Activated CD8-positive, alpha-beta T cell treated with anti-CD3 and anti-CD28 coated beads for 36 hours (primary cell): ENCODE measurements at regions not wholly inside any gene's neighbourhood (a gene's known extent, or its start where the extent isn't known, plus 50 kb on each side); places are given as distances from the start of the nearest gene placed in this dataset.

Experiments used
- ATAC-seq: fragments of 200-7000 bp; cut with Tn5 transposase; one replicate; pipeline ENCODE4 v1.10.0; 2021; ENCODE audit warnings: mild to moderate bottlenecking, moderate library complexity
- CTCF ChIA-PET: fragments of 350-600 bp; sonication (Branson Sonifier 250); formaldehyde crosslinking; loops from one replicate; lab custom pipeline; 2021; ENCODE audit warnings: antibody characterized with exemption; lab: Charles Lee
- POLR2A ChIA-PET: fragments of 350-600 bp; sonication (Branson Sonifier 250); formaldehyde crosslinking; loops from one replicate; lab custom pipeline; 2021; ENCODE audit warnings: antibody characterized with exemption; lab: Charles Lee
- DNase-seq: peaks from one replicate; pipeline ENCODE4 v3.0.0-alpha.2; 2020
- H3K27ac Mint-ChIP-seq: one replicate; pipeline ENCODE4 v1.8.0; 2021; ENCODE audit warnings: mild to moderate bottlenecking, mixed read lengths
- H3K27me3 Mint-ChIP-seq: one replicate; pipeline ENCODE4 v1.8.0; 2021; ENCODE audit warnings: mixed read lengths
- H3K36me3 Mint-ChIP-seq: one replicate; pipeline ENCODE4 v1.8.0; 2021; ENCODE audit warnings: low read depth, mixed read lengths
- H3K4me1 Mint-ChIP-seq: one replicate; pipeline ENCODE4 v1.8.0; 2021; ENCODE audit warnings: low read depth, mixed read lengths
- H3K4me3 Mint-ChIP-seq: one replicate; pipeline ENCODE4 v1.8.0; 2021; ENCODE audit warnings: mild to moderate bottlenecking, moderate library complexity, mixed read lengths
- H3K9me3 Mint-ChIP-seq: one replicate; pipeline ENCODE4 v1.8.0; 2021; ENCODE audit warnings: mixed read lengths
- intact Hi-C: fragments of 100-400 bp; cut with micrococcal nuclease; formaldehyde crosslinking; loops from one replicate; pipeline ENCODE4 v1.10.0; 2022
- TF ChIP-seq, protein P1 (sequence below): fragments of 200-600 bp; IDR thresholded peaks from one replicate; pipeline ENCODE4 v1.8.0; 2022; ENCODE audit warnings: antibody characterized with exemption, mild to moderate bottlenecking

GRCh38 chr3:166488977-166489672 lies 651.9 kb upstream of the BCHE start:
- peaks cover 2% of the 10 kb centered on the region for H3K9me3 Mint-ChIP-seq
- ATAC-seq (no peak), DNase-seq (no peak)
- POLR2A ChIA-PET = no interaction called here
- H3K27ac Mint-ChIP-seq = no peak overlapping the region
- no peaks in the 10 kb centered on the region for H3K27me3 Mint-ChIP-seq
- no peak overlapping the region for H3K4me3 Mint-ChIP-seq
- CTCF ChIA-PET = no interaction called here
- no peaks in the 10 kb centered on the region for H3K36me3 Mint-ChIP-seq
- TF ChIP-seq, protein P1, sequence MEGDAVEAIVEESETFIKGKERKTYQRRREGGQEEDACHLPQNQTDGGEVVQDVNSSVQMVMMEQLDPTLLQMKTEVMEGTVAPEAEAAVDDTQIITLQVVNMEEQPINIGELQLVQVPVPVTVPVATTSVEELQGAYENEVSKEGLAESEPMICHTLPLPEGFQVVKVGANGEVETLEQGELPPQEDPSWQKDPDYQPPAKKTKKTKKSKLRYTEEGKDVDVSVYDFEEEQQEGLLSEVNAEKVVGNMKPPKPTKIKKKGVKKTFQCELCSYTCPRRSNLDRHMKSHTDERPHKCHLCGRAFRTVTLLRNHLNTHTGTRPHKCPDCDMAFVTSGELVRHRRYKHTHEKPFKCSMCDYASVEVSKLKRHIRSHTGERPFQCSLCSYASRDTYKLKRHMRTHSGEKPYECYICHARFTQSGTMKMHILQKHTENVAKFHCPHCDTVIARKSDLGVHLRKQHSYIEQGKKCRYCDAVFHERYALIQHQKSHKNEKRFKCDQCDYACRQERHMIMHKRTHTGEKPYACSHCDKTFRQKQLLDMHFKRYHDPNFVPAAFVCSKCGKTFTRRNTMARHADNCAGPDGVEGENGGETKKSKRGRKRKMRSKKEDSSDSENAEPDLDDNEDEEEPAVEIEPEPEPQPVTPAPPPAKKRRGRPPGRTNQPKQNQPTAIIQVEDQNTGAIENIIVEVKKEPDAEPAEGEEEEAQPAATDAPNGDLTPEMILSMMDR = no peak
- intact Hi-C loops = no loop called here
- H3K4me1 Mint-ChIP-seq = no peaks in the 10 kb centered on the region

- no peaks in the 10 kb centered on the region for H3K36me3 Mint-ChIP-seq
- intact Hi-C loops = no loop called here
- H3K27me3 Mint-ChIP-seq = no peaks in the 10 kb centered on the region
- H3K4me1 Mint-ChIP-seq = no peaks in the 10 kb centered on the region
- DNase-seq (no peak), ATAC-seq (no peak)
- H3K4me3 Mint-ChIP-seq = no peak overlapping the region
- H3K27ac Mint-ChIP-seq = no peak overlapping the region
- CTCF ChIA-PET = no interaction called here
- no peaks in the 10 kb centered on the region for H3K9me3 Mint-ChIP-seq
- POLR2A ChIA-PET = no interaction called here
- TF ChIP-seq, protein P1 = no peak
Measured at GRCh38 chr3:166484470-166484869, 647.2 kb upstream of the BCHE start.

- ChIA-PET POLR2A (no interaction called here), CTCF (no interaction called here)
- H3K9me3 Mint-ChIP-seq = peaks cover 6% of the 10 kb centered on the region
- no peak overlapping the region for H3K4me3 Mint-ChIP-seq
- no peaks in the 10 kb centered on the region for H3K4me1 Mint-ChIP-seq
- intact Hi-C loops = no loop called here
- TF ChIP-seq, protein P1 = no peak
- H3K36me3 Mint-ChIP-seq = no peaks in the 10 kb centered on the region
- H3K27me3 Mint-ChIP-seq = no peaks in the 10 kb centered on the region
- no peak for DNase-seq
- ATAC-seq = no peak
- H3K27ac Mint-ChIP-seq = no peak overlapping the region
Measured at GRCh38 chr3:166481340-166481739, 644.1 kb upstream of the BCHE start.

GRCh38 chr3:166478356-166478755 lies 641.1 kb upstream of the BCHE start:
- Mint-ChIP-seq H3K36me3 (no peaks in the 10 kb centered on the region), H3K4me3 (no peak overlapping the region), H3K9me3 (peaks cover 6% of the 10 kb centered on the region), H3K27me3 (no peaks in the 10 kb centered on the region), H3K27ac (no peak overlapping the region), H3K4me1 (no peaks in the 10 kb centered on the region)
- DNase-seq = no peak
- TF ChIP-seq, protein P1 = no peak
- ChIA-PET CTCF (no interaction called here), POLR2A (no interaction called here)
- no peak for ATAC-seq
- intact Hi-C loops = no loop called here

- H3K36me3 Mint-ChIP-seq = no peaks in the 10 kb centered on the region
- ChIA-PET POLR2A (no interaction called here), CTCF (no interaction called here)
- intact Hi-C loops = no loop called here
- no peaks in the 10 kb centered on the region for H3K4me1 Mint-ChIP-seq
- H3K27ac Mint-ChIP-seq = no peak overlapping the region
- H3K9me3 Mint-ChIP-seq = peaks cover 6% of the 10 kb centered on the region
- H3K27me3 Mint-ChIP-seq = no peaks in the 10 kb centered on the region
- H3K4me3 Mint-ChIP-seq = no peak overlapping the region
- ATAC-seq (no peak), DNase-seq (no peak)
- TF ChIP-seq, protein P1 = no peak
Measured at GRCh38 chr3:166473501-166473900, 636.3 kb upstream of the BCHE start.
